SH-SY5Y (cell line): ENCODE measurements at regions not wholly inside any gene's neighbourhood (a gene's known extent, or its start where the extent isn't known, plus 50 kb on each side); places are given as distances from the start of the nearest gene placed in this dataset.

Experiments
- GATA2 ChIP-seq: IDR thresholded peaks from 2 replicates; pipeline ENCODE4 v1.6.1; 2011; ENCODE audit warnings: mild to moderate bottlenecking, low read depth, low read length
- GATA3 ChIP-seq: IDR thresholded peaks from 2 replicates; pipeline ENCODE4 v1.6.1; 2011; ENCODE audit warnings: low read depth, mild to moderate bottlenecking, low read length, moderate library complexity

GRCh38 chr2:118176601-118177000 lies 88.3 kb downstream of the INSIG2 start:
- no peak for TF ChIP-seq GATA2
- no peak for TF ChIP-seq GATA3

- TF ChIP-seq GATA3 (no peak), GATA2 (no peak)
Observed at GRCh38 chr2:118171546-118171945, 83.3 kb downstream of the INSIG2 start.

- no peak for TF ChIP-seq GATA2
- no peak for TF ChIP-seq GATA3
Observed at GRCh38 chr2:118169359-118170005, 81.2 kb downstream of the INSIG2 start.

GRCh38 chr2:118168615-118169014 lies 80.3 kb downstream of the INSIG2 start:
- no peak for TF ChIP-seq GATA3
- TF ChIP-seq GATA2 = no peak

DNA sequence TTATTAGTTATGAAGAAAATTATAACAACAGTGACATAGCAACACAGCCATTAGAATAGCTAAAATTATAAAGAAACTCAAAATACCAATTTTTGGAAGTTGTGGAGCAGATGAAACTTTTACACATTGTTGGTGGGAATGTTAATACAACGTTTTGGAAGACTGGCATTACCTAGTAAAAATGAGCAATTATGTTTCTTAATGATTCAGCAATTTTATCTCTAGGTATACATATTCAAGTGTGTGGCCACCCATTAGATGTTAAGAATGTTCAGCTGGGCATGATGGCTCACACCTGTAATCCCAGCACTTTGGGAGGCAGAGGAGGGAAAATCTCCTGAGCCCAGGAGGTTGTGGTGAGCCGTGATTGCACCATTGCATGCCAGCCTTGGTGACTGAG lies 78.8 kb downstream of the INSIG2 start:
- TF ChIP-seq GATA2 (no peak), GATA3 (no peak)

DNA sequence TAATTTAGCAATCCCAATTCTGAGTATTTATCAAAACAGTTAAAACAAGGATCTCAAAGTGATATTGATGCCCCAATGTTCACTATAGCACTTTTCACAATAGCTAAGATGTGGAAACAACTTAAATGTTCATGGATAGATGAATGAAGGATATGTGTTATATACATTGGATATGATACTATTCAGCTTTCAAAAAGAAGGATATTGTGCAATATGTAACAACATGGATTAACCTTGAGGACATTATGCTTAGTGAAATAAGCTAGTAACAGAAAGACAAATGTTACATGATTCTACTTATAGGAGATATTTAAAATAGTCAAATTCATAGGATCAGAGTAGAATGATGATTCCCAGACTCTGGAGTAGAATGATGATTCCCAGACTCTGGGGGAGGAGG lies 78.0 kb downstream of the INSIG2 start:
- TF ChIP-seq GATA3 (no peak), GATA2 (no peak)

DNA sequence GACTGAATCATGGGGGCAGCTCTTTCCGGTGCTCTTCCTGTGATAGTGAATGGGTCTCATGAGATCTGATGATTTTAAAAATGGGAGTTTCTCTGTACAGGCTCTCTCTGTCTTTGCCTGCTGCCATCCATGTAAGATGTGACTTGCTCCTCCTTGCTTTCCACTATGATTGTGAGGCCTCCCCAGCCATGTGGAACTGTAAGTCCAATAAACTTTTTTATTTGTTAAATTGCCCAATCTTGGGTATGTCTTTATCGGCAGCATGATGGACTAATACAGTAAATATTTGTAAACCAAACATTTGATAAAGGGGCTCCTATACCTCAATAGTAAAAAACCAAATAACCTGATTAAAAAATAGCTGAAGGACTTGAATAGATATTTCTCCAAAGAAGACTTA lies 77.3 kb downstream of the INSIG2 start:
- TF ChIP-seq GATA2 (no peak), GATA3 (no peak)
